ELF-1 (cell line): ENCODE measurements at regions not wholly inside any gene's neighbourhood (a gene's known extent, or its start where the extent isn't known, plus 50 kb on each side); places are given as distances from the start of the nearest gene placed in this dataset.

Source experiments
- DNase-seq: peaks from one replicate; pipeline ENCODE4 v3.0.0-alpha.2; 2016; ENCODE audit warnings: low read depth, low spot score

GRCh38 chr12:125357561-125357960, 292.3 kb downstream of the AACS start:
- DNase-seq, result no peak

- DNase-seq, result no peak
Observed at GRCh38 chr12:125360540-125360939, 295.3 kb downstream of the AACS start.

- DNase-seq, result no peak
Observed at GRCh38 chr12:125371033-125371432, 305.8 kb downstream of the AACS start.

GRCh38 chr12:125372085-125372484, 306.9 kb downstream of the AACS start:
- DNase-seq, result no peak

GRCh38 chr12:125373375-125373774, 308.1 kb downstream of the AACS start:
- no peak for DNase-seq

GRCh38 chr12:125376422-125376821, 311.2 kb downstream of the AACS start:
- no peak for DNase-seq

- DNase-seq, result no peak
Observed at GRCh38 chr12:125377093-125377492, 311.9 kb downstream of the AACS start.

- no peak for DNase-seq
Observed at GRCh38 chr12:125381373-125381772, 316.1 kb downstream of the AACS start.

- DNase-seq, result no peak
Observed at GRCh38 chr12:125382926-125383325, 317.7 kb downstream of the AACS start.

- no peak for DNase-seq
Observed at GRCh38 chr12:125386652-125387051, 321.4 kb downstream of the AACS start.

- DNase-seq, result no peak
Observed at GRCh38 chr12:125387206-125387605, 322.0 kb downstream of the AACS start.

- DNase-seq, result no peak
Observed at GRCh38 chr12:125389061-125389697, 323.9 kb downstream of the AACS start.

- DNase-seq, result no peak
Observed at GRCh38 chr12:125393569-125393968, 328.3 kb downstream of the AACS start.

GRCh38 chr12:125395583-125396215, 330.5 kb downstream of the AACS start:
- no peak for DNase-seq

- DNase-seq, result no peak
Observed at GRCh38 chr12:125399489-125399888, 334.3 kb downstream of the AACS start.

GRCh38 chr12:125402874-125403789, 337.9 kb downstream of the AACS start:
- peak; percentile 96 for DNase-seq

GRCh38 chr12:125403843-125404242, 338.6 kb downstream of the AACS start:
- DNase-seq, result no peak

- no peak for DNase-seq
Observed at GRCh38 chr12:125406131-125406530, 340.9 kb downstream of the AACS start.

GRCh38 chr12:125408718-125409117, 343.5 kb downstream of the AACS start:
- DNase-seq, result no peak

GRCh38 chr12:125412506-125412905, 347.3 kb downstream of the AACS start:
- no peak for DNase-seq

GRCh38 chr12:125417446-125417845, 352.2 kb downstream of the AACS start:
- no peak for DNase-seq

GRCh38 chr12:125418902-125419564, 353.8 kb downstream of the AACS start:
- no peak for DNase-seq
